Fibroblast of mammary gland (primary cell): ENCODE measurements at regions not wholly inside any gene's neighbourhood (a gene's known extent, or its start where the extent isn't known, plus 50 kb on each side); places are given as distances from the start of the nearest gene placed in this dataset.

Experiments used
- DNase-seq: peaks from one replicate; pipeline ENCODE4 v3.0.0-alpha.2; 2010; ENCODE audit warnings: low read depth
- H3K4me3 ChIP-seq: 2 replicates; pipeline ENCODE4 v1.5.1; 2011; ENCODE audit warnings: low read depth, mild to moderate bottlenecking, low read length, moderate library complexity; ENCODE audit not compliant: control insufficient read depth
- TF ChIP-seq, protein P1 (sequence below): conservative IDR thresholded peaks from 2 replicates; pipeline ENCODE4 v1.5.1; 2011; ENCODE audit warnings: low read depth, low read length, inconsistent platforms; ENCODE audit not compliant: control insufficient read depth, insufficient read depth

DNA sequence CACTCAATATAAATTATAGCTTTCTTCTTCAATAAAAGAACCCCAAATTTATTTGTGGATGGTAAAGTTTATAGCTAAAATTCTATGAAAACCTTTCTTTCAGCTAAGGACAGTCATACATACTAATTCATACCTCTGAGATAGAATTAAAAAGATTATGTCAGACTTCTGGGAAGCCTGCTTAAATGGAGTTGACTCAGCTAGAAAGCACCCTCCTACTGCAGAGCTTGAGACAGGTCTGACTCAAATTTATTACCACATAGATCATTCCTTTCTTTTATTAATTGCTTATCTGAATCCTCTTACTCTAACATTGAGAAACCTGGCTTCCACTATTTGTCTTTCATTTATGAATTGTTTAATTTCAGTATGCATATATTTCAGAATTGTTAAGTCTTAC, 1007.0 kb upstream of the LRFN5 start:
- DNase-seq: peak; percentile 5
- H3K4me3 ChIP-seq: no peak overlapping the region
- TF ChIP-seq, protein P1, sequence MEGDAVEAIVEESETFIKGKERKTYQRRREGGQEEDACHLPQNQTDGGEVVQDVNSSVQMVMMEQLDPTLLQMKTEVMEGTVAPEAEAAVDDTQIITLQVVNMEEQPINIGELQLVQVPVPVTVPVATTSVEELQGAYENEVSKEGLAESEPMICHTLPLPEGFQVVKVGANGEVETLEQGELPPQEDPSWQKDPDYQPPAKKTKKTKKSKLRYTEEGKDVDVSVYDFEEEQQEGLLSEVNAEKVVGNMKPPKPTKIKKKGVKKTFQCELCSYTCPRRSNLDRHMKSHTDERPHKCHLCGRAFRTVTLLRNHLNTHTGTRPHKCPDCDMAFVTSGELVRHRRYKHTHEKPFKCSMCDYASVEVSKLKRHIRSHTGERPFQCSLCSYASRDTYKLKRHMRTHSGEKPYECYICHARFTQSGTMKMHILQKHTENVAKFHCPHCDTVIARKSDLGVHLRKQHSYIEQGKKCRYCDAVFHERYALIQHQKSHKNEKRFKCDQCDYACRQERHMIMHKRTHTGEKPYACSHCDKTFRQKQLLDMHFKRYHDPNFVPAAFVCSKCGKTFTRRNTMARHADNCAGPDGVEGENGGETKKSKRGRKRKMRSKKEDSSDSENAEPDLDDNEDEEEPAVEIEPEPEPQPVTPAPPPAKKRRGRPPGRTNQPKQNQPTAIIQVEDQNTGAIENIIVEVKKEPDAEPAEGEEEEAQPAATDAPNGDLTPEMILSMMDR: no peak

DNA sequence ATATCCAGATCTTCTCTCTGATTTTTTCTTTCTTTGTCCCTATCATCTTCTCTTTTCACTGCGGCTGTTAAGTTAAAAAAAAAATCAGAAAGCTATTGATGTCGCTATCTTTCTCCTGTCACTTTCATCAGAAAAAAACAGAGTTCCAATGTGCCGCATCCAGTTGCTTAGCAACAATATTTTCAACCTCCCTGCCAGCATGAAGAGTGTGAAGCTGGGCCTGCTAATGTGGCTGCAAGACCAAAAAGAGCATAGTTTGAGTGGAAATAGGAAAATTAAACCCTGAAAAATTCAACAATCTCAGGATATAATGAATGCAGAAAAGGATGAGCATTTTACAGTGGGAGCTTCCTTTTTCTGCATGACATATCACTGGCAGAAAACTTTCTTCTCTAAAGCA, 1025.4 kb upstream of the LRFN5 start:
- no peak for DNase-seq
- TF ChIP-seq, protein P1: no peak
- no peak overlapping the region for H3K4me3 ChIP-seq

DNA sequence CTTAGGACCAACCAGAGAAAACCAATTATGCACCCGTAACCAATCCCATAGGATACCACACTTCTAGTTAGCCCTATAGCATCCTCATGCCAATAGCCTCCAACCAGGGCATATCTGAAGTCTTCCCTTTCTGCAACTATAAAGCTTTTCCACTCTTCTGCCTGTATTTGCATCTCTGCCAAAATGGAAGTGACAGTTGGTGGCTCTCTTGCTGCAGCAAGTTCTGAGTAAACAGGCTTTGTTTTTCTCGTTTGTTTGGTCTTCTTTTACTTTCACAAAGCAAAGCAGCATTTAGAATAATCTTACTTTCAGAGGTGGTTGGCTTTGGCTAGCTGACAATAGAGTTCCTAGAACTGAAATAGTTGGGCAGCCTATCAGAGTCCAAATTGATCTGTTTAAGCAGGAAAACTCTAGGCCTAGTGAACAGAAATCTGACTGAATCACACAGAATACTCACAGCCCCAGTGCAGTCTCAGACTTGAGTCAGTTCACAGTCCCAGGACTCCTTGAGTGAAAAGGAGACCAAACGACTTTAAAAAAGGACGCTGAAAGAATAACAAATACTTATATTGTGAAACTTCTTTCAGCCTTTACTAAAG, 1029.7 kb upstream of the LRFN5 start:
- no peak overlapping the region for H3K4me3 ChIP-seq
- TF ChIP-seq, protein P1: no peak
- no peak for DNase-seq

DNA sequence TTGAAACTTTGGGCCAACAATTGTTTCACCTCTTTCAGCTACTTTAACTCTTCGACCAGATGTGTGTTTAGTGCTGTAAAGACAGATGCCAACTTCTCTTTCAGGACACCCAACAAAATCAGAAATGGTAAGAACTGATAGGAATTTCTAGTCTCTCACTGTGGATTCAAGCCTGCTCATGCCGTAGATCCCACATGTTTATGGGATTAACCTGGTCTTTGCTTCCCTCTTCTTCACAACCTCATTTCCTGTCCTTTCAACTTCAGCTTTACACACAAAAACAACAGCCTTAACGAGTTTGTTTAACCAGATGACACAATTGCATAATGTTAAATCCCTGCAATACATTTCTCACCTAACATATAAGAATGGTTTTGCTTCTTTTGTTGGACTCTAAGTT, 1031.9 kb upstream of the LRFN5 start:
- no peak overlapping the region for H3K4me3 ChIP-seq
- no peak for DNase-seq
- TF ChIP-seq, protein P1: no peak

DNA sequence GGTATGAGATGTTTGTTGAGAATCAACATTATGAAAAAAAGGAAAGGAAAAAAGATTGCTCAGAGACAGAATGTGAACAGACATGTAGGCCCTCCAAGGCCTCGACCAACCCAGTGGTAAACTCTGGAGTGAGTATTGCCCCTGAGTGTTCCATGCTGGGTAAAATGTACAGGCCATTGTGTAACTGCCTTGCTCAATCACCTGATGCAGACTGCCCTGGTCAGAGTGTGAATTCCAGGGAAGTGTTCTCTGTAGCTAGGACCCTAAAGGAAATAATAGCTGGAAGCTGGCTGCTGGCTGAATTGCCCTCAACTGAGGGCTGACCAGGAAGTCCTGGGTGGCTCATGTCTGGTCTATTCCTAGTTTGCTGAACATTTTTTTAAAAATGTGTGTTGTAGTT, 1081.4 kb upstream of the LRFN5 start:
- H3K4me3 ChIP-seq: no peak overlapping the region
- DNase-seq: no peak
- TF ChIP-seq, protein P1: no peak

DNA sequence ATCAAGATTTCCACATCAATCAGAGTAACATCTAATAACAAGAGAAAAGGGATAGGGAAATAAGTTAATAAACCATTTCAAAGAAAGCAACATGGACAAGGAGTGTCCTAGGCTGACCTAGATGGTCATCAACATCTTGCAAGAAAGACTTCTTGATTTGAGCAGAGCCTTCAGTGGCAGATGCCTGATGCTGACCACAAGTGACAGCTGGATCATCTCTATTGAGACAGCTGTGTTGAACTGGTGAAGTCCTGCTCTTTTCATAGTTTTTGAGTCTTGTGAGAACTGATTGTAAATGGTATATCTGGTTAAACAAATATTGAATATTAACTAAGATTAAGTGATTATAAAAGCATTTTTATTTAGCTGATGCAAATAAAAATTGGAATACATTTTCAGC, 1083.6 kb upstream of the LRFN5 start:
- TF ChIP-seq, protein P1: no peak
- H3K4me3 ChIP-seq: no peak overlapping the region
- no peak for DNase-seq

DNA sequence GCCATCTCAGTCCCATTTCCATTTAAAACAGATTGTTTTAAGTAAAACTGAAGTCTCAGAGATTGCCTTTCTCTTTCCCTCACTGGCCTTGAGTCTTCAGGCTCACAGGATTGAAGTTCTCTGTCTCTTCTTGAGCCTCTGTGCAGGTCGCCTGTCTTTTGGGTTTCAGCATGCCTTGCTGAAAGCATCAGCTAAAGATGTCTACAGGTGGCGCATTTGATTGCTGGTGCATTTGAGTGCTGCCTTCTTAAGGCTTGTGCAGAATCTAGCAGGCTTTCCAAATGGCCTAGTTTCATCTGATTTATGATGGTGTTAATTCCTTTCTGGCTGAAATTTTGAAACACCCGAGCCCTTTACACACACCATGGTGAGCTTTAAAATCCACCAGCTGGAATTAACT, 1062.2 kb upstream of the FBXO33 start:
- TF ChIP-seq, protein P1: no peak
- no peak for DNase-seq
- H3K4me3 ChIP-seq: no peak overlapping the region
